A204.1 (cell line): ENCODE measurements at regions not wholly inside any gene's neighbourhood (a gene's known extent, or its start where the extent isn't known, plus 50 kb on each side); places are given as distances from the start of the nearest gene placed in this dataset.
"Not testable (repeated sequence)": the region's sequence is repeated elsewhere in the genome, so short reads cannot be mapped to it uniquely, and the experiment has no call there.

ENCODE experiments used
- FAIRE-seq: peaks from 2 replicates; lab custom pipeline; 2012; peaks lifted over from hg19 to GRCh38; lab: Jason Lieb, UNC

DNA sequence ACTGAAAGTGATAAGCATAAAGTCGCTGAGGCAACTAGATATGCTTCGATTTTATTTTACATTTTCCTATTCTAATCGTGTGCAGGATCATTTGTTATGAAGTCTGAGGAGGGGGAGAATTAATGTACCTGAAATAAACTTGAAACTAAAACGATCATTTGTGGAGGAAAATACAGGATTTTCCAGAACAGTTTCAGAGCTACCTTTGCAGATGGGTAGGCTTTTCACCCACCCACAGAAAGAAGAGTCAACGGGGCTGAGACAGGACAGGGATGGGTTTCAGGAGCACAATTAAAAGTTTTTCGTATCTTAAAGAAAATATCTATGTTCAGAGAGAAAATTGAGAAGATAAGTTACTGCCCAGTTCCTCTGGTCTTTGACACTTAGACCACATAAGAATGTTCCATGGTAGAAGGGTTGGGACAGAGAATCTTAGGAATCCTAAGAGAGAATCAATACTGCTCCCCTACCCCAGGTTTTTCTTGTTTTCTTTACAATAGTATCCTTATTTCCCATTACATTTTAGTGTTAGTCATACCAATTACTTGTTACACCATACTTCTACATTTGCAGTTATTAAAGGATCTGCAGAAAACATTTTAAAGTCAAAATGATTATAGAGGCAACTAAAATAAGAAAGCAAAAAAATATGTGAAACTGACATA lies 211.4 kb downstream of the DEPDC1B start:
- FAIRE-seq = no peak

DNA sequence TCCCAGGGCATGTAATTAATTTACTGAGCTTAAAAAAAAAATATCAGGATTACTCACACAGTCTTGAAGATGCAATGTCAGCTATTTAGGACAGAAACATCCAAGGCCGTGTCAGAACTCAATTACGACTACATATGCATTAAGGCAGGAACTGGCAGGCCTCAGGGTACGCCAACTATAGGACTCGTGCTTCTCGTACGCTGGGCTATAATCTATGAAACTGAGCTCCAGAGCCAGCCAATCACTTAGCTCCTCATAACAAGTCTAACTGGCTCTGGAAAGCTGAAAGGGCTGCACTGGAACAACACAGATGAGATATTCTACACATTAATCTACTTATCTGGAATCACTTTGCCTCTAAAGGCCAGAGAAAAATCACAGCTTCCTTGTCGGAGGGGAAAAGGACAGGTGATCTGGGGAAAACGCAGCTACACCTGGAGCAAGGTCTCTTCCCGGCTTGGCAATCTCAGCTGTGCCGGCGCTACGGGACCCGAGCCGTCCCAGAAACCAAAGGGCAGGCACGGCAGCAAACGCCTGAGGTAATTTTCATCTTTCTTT lies 212.0 kb downstream of the DEPDC1B start:
- FAIRE-seq = no peak

DNA sequence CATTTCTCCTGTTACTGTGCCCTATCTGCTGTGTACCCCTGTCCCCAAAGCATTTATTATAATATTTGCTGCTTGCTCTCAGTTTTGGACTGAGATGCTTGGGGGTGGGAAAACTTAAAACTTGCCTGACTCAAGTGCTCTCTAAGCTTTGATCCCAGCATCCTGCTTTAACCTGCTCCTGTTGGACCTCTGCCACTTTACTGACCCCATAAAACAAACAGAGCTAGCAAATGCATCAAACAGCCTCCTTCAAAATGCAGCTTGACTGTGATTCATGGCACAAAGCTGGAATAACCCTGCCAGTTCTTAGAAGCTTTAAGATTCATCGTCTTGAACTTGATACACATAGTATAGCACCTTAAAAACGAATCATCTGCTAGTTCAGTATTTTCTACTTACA lies 212.5 kb downstream of the DEPDC1B start:
- FAIRE-seq = peak; percentile 100

DNA sequence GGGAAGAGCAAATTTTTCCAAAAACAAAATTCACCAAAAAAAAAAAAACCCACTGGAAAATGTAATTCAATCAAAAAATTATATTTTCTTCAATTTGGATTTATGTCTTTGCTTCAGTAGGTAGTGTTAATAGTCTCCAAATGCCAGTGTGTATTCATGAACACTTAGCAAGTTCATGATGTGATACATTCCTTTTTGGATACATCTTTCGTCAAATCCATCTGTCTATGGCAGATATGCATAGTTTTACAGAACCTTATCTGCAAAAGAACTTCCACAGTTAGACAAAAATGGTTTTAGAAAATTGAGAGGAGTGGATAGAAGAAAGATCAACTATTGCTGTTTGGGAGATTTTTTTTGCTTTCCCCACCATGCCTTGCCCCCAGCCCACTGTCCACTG lies 214.6 kb downstream of the DEPDC1B start:
- no peak for FAIRE-seq

DNA sequence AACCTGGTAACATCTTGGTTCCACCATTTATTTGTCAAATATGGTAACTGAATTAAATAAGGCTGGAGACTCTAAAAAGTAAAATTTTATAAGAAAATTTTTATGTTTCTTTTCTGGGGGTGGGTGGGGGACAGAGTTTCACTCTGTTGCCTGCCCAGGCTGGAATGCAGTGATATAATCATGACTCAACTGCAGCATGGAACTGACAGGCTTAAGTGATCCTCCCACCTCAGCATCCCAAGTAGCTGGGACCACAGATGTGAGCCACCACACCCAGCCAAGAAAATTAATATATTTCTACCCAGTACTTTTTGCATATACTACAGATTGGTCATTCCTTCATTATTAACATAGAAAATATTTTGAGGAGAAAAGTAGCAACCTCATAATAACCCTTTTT lies 216.9 kb downstream of the DEPDC1B start:
- no peak for FAIRE-seq

DNA sequence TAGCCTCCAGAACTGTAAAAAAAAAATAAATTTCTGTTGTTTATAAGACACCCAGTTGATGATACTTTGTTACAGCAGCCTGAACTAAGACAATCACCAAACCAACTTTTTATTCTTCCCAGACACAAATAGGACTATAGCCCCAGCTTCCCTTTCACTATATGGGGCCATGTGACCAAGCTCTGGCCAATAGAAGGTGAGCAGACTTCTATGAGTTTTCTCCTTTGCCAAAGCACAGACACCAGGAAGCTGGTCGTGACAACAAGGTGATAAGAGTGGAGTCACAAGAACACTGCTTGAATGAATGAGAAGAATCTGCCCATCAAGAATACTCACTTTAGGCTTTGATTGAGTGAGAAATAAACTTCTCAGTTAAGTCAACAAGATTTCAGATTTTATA lies 217.7 kb downstream of the DEPDC1B start:
- no peak for FAIRE-seq

DNA sequence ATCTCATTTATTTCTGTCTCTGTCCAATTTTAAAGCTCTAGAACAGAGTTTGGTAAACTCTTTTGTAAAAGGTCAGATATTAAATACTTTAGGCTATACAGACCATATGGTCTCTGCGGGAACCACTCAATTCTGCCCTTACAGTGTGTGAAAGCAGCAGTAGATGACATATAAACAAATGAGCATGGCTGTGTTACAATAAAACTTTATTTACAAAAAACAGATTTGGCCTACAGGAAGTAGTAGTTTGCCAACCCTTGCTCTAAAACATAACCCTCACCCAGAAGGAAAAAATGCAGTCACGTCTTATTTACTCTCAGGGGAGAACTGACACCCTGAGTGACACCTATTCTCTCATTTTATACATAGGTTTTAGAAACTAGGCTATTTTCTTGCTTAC lies 220.4 kb downstream of the DEPDC1B start:
- no peak for FAIRE-seq

DNA sequence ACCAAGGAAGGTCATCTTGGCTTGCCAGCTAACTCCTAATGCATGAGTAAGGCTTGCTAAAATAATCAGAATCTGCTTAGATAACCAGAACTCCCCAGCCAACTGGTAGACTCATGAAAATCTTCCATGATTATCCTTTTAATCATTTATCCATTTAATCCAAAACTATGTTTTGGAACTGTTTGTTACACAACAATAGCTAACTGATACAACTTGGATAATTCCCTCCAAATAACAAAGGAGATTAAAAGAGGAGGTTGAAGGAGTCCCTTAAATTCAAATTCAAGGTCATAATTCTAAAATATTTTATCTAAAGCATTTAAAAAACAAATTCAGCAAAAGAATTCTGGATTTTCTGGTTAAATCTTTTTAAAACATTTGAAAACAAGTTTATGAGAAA lies 222.1 kb downstream of the DEPDC1B start:
- FAIRE-seq = peak; percentile 46

DNA sequence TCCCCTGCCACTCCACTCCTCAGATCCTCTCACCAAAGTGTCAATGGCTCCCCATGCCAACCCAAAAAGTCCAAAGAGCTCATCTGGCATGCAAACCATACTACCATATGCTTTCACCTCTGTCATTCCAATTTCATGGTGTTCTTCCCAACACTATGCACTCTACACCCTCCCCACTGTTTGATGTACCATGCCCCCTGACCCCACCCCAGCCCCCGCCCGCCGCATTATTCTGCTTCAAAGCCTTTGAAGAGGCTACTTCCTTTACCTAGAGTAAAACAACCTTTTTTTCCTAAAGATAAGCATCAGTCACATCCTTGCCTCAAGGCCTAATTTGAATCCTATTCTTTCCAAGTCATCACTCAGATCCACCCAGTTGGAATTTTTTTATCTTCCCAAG lies 226.3 kb downstream of the DEPDC1B start:
- FAIRE-seq = no peak

DNA sequence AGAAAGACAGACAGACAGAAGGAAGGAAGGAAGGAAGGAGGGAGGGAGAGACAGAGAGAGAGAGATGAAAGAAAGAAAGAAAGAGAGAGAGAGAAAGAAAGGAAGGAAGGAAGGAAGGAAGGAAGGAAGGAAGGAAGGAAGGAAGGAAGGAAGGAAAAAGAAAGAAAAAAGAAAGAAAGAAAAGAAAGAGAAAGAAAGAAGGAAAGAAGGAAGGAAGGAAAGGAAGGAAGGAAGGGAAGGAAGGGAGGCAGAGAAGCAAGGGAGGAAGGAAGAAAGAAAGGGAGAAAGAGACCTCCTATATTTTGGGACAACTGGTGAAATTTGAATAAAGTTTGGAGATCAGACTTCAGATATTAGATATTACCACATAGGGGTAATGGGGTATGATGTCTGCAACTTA lies 226.9 kb downstream of the DEPDC1B start:
- FAIRE-seq = not testable (repeated sequence)

DNA sequence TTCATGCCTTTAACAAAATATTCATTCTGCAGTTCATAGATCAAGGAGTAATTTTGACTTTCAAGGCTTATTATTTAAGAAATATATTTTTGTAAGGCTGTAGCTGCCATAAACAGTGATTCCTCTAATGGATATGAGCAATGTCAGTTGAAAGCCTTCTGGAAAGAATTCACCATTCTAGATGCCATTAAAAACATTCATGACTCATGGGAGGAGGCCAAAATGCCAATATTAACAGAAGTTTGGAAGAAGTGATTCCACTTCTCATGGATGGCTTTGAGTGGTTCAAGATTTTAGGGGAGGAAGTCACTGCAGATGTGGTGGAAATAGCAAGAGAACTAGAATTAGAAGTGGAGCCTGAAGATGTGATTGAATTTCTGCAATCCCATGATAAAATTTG lies 229.1 kb downstream of the DEPDC1B start:
- no peak for FAIRE-seq

DNA sequence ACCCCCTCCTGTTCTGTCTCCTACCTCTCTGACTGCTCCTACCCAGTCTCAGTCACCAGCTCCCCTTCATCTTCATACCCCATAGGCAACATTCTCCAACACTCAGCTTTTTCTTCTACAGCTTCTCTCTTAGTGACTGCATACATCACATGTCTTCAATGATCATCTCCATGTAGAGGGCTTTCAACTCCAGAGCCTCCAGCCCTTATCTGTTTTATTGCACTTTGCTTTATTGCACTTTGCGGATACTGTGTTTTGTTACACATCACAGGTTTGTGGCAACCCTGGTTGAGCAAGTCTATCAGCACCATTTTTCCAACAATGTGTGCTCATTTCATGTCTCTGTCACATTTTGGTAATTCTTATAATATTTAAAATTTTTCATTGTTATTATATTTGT lies 230.7 kb downstream of the DEPDC1B start:
- FAIRE-seq = no peak

DNA sequence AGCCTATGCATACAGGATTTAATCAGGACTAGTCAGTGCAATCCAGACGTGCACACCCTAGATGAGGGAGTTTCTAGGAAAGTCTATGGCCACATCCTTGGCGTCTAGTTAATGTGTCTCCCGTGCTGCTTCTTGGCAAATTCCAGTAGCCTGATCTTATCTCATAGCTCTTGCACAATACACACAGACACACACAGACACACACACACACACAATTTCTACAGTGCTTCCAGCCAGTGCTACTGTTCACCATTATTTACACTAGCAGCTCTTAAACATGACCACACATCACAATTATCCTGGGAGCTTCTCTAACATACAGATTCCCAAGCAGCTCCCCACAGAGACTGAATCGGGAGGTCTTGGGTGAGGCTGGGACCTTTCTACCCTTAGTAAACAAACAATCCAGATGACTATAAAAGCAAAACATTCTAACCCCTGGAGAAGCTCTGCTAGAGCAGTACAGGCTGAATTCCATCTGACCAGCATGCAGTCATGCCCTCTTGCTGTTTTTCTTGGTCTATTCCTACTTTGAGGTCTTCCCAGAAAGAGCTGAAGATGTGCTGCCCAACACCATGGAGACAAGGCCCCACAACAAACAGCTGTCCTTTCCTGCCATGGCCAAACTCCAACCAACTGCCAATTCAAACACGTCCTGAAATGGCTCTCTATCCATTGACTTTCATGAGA lies 236.6 kb downstream of the DEPDC1B start:
- no peak for FAIRE-seq

DNA sequence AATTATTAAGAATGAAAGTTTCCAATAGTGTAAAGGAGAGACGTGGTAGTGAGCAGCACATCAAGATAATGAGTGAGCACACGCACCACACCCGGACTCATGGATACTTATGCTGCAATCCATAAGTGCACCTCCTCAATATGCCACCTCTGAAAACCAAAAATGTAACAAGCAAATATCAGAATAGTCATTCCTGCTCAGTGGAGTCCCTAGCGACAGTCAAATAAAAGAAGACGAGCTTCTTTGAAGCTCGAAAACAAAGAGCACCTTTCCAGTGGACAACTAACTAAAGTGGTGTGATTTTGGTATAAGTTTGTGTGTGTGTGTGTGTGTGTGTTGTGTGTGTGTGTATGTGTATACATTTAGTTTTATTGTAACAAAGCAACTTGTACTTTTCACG lies 241.3 kb downstream of the DEPDC1B start:
- no peak for FAIRE-seq

DNA sequence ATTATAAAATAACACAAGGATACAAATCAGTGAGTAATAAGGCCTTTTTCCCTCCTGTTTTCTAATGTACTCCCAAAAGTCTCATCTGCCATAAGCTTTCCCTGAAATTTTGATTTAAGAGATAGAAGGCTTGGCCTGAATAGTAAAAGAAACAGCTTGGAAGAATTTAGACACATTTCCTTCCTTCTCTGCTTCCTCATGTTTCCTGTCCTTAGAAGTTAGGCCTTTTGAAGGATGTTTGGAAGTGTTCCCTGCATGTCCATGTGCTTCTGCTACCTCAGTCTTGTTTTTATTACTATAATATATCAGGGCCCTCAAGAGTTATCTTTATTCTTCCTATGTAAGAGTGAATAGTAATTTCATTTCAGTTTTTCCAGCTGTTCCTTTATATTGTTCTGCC lies 242.7 kb downstream of the DEPDC1B start:
- peak; percentile 44 for FAIRE-seq

DNA sequence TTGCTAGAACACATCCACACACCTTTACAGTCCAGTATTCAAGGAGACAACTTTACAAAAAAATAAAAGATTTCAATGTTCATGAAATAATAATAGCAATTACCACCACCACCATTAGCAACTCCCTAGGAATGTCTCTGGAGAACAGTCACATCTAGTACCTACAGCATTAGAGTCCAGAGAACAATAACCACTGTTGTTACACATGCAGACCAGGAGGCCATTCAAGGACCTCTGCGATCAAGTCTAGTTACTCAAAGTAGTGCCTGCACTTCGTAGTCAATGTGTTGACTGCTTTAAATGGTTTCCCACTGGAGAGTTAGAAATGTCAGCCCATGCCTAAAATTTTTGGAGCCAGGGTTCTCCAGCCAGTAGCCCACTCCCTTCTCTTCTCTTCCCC lies 244.4 kb downstream of the DEPDC1B start:
- no peak for FAIRE-seq

DNA sequence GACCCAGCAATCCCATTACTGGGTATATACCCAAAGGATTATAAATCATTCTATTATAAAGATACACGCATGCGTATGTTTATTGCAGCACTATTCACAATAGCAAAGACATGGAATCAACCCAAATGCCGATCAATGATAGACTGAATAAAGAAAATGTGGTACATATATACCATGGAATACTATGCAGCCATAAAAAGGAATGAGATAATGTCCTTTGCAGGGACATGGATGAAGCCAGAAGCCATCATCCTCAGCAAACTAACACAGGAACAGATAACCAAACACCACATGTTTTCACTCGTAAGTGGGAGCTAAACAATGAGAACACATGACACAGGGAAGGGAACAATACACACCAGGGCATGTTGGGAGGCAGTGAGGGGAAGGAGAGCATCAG lies 245.7 kb downstream of the DEPDC1B start:
- FAIRE-seq = not testable (repeated sequence)

DNA sequence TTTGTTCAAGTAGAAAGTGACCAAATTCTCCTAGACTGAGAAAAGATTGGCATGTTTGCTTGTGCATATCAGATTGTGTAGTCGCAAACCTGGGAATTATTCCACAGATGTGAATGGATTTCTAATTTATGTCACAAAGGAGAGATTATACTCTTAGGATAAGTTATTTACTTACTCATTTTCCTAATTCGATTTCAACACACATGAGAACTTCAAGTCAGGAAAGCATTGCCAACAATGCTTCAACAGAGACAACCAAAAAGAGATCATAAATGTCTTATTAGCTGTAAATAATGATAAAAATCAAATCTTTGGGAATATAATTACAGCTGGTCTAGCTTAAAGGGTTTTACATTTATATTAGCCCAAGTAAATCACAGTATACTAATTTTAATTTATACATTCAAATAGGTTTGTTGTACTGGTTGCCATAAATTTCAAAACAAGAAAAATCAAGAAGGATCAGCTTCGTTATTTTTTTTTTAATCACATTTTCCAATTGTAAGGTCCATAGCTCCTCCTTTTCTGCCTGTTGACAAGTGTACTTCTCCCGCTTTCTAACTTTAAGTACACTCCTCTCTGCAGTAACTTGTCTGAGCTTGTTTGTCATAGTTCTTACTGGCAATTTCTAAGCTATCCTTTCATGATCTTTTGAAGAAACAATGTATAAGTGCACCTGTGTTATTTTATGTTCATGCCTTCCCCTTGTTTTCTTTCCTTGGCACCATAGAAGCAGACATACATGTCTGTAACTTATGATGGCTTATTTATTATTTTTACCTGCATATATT lies 246.6 kb downstream of the DEPDC1B start:
- no peak for FAIRE-seq

DNA sequence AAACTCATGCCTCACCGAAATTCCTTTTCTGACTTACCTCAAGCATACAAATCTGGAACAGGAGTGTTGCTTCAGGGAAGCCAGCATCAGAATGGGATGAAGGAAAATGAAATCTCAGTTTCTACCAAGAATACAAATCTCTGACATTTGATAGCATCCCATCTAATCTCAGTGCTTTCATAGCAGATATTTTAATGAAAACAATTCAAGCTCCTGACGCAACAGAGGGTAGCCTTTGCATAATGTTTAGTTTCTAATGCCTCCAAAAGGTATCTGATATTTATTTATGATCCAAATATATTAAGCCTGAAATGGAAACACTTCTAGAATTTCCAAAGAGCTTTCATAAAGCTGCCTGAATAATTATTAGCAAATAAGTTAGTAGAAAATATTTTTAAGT lies 251.4 kb downstream of the DEPDC1B start:
- FAIRE-seq = peak; percentile 100

DNA sequence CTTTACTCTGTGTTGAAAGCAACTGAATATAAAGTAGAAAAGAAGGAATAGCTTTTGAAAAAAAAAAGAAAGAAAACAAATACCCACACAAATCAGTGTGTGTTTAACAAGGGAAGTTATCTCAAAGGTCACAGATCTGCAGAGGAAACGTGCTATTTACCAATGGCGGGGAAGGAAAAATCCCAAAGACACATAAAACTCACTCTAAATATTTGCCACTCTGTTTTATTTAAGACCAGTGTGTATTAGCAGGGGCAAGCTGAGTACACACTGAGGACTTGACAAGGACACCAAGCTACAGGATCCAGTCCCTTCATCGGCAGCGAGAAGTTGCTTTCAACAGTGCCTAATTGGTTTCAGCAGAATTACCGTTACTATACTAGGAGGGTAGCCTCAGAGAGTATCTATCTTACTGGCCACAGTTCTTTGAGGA lies 252.5 kb downstream of the DEPDC1B start:
- no peak for FAIRE-seq

DNA sequence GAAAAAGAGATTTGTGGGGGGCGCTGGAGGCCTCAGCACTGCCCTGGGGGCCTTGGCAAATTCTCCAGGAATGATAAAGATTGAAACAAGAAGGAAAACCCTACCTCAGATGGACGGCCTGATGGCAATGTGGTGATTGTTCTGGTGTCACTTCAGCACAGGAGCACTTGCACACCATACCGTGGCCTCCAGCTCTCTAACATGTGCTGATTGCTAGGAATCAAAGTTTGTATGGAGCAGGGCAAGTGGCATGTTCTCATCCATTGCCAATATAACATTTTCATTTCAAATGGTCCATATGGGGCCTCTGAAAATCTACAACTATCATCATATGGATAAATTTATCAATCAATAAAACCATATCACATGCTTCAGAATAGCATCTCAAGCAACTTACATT lies 253.0 kb downstream of the DEPDC1B start:
- no peak for FAIRE-seq

DNA sequence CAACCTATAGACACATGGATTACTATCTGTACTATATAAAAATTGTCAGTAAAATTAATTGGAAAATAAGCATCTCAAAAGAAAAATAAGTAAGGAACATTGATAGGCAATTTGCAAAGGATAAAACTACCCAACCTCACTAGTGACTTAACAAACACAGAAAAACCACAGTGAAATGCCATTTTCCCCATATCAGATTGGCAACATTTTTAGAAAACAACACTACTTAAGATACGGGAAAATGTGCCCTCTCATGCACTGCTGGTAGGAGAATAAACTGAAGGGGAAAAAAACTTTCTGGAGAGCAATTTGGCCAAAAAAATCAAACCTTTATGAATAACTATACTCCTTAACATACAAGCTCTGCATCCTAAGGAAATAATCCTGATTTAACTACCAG lies 254.0 kb downstream of the DEPDC1B start:
- FAIRE-seq = no peak

DNA sequence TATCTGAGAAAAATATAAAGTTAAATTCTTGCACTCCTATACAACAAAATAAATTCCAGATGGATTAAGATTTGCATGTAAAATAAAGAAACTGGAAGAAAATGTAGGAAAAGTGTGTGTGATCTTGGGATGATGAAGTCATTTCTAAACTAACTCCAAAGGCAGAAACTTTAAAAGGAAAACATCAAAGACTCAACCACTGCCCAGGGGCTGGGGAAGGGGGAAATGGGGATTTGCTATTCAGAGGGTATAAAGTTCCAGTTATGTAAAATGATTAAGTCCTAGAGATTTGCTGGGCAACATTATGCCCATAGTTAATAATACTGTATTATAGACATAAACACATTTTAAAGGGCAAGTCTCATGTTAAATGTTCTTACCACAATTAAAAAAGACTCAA lies 254.5 kb downstream of the DEPDC1B start:
- FAIRE-seq = no peak
